HG03575 (cell line): ENCODE measurements at regions not wholly inside any gene's neighbourhood (a gene's known extent, or its start where the extent isn't known, plus 50 kb on each side); places are given as distances from the start of the nearest gene placed in this dataset.
"Not testable (repeated sequence)": the region's sequence is repeated elsewhere in the genome, so short reads cannot be mapped to it uniquely, and the experiment has no call there.

ENCODE experiments used
- ATAC-seq: cut with Tn5 transposase; IDR thresholded peaks from one replicate; pipeline ENCODE4 v1.9.1; 2021; ENCODE audit not compliant: unreplicated experiment, insufficient number of reproducible peaks, low FRiP score; ENCODE audit errors: extremely low read depth

DNA sequence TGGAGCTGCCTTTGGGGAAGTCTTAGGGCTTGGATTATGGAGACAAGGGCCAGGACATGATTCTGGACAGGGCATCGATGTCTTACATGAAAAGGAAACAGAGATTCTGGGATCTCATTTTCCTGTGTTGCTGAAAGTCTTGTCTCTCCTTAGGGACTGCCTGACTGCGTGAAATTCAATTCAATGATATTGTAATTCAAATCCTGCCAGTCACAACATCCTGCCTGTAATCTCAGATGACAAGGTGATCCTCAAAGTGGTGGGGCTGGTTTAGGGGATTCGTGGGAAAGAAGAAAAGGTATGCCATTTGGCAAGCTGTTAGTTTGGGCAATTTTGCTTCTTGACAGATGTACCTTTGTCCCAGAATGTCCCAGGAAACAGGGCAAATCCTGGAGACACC, 129.1 kb downstream of the KBTBD8 start:
- no peak for ATAC-seq

DNA sequence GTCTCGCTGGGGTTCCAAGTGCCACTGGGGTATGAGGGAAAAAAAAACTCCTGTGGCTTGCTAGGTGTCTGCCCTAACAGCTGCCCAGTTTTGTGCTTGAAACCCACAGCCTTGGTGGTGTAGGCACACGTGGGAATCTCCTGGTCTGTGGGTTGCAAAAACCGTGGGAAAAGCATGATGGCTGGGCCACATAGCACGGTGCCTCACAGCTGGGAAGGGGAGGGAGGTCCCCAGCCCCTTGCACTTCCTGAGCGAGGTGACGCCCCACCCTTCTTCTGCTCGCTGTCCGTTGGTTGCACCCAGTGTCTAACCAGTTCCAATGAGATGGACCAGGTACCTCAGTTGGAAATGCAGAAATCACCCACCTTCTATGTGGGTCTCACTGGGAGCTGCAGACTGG, 144.3 kb downstream of the KBTBD8 start:
- ATAC-seq: no peak

GRCh38 chr3:67145738-67146137, 147.6 kb downstream of the KBTBD8 start:
- no peak for ATAC-seq

DNA sequence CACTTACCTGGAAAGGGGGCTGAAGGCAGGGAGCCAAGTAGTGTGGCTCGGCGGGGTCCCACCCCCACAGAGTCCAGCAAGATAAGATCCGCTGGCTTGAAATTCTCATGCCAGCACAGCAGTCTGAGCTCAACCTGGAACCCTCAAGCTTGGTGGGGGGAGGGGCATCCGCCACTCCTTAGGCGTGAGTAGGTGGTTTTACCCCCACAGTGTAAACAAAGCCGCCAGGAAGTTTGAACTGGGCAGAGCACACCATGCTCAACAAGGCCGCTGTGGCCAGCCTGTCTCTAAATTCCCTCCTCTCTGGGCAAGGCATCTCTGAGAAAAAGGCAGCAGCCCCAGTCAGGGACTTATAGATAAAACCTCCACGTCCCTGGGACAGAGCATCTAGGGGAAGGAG, 156.3 kb downstream of the KBTBD8 start:
- ATAC-seq: no peak

GRCh38 chr3:67167481-67167880, 169.4 kb downstream of the KBTBD8 start:
- ATAC-seq: no peak

DNA sequence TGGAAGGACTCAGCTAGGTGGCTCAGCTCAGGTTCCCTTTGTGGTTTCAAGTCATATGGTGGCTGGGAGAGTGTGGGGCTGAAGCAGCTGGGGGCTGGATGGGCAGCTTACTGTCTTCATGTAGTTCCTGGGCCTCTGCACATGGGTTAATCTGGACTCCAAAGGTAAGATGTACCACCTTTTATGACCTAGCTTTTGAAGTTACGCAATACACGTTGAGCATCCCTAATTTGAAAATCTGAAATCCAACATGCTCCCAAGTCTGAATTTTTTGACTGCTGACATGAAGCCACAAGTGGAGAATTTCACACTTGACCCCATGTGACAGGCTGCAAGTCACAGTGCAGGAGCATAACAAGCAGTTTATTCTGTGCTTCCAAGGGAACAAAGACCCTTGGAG, 173.7 kb downstream of the KBTBD8 start:
- ATAC-seq: no peak

DNA sequence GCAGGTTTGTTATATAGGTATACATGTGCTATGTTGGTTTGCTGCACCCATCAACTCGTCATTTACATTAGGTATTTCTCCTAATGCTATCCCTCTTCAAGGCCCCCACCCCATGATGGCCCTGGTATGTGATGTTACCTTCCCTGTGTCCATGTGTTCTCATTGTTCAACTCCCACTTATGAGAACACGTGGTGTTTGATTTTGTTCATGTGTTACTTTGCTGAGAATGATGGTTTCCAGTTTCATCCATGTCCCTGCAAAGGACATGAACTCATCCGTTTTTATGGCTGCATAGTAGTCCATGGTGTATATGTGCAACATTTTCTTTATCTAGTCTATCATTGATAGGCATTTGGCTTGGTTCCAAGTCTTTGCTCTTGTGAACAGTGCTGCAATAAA, 175.0 kb downstream of the KBTBD8 start:
- ATAC-seq: not testable (repeated sequence)

DNA sequence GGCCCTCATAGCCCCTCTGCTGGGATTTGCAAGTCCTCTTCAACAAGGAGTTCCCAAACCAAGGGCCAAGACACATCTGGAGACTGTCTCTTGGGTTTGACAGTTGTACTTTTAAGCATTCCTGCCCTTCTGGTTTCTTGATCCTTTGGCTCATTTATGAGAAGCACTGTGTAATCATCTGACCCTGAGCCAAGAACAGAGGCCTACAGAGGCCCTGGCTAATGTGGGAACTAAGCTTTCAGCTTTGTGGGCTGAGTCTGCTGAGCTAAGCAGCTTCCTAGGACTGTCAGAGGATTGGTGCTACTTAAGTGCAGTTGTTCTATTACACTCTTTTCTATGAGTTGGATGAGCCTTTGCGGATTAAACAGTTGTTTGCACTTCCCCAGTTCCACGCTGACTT, 178.3 kb downstream of the KBTBD8 start:
- ATAC-seq: no peak

DNA sequence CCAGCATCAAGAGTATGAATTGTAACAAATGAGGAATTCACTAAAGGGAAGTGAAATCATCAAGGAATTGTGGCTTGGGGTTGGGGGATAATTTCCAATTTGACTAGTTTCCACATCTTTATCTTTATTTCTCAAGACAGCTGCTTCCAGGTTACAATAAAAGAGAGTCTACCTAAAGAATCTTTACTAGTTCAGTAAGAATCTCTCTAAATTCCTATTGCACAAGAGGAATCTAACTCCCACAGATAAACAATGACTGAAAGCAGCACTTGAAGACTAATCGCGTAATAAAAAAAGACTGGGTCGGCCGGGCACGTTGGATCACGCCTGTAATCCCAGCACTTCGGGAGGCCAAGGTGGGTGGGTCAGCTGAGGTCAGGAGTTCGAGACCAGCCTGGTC, 194.4 kb downstream of the KBTBD8 start:
- ATAC-seq: no peak

- no peak for ATAC-seq
Measured at GRCh38 chr3:67196677-67197076, 198.6 kb downstream of the KBTBD8 start.

- ATAC-seq: no peak
Measured at GRCh38 chr3:67198374-67198773, 200.3 kb downstream of the KBTBD8 start.

DNA sequence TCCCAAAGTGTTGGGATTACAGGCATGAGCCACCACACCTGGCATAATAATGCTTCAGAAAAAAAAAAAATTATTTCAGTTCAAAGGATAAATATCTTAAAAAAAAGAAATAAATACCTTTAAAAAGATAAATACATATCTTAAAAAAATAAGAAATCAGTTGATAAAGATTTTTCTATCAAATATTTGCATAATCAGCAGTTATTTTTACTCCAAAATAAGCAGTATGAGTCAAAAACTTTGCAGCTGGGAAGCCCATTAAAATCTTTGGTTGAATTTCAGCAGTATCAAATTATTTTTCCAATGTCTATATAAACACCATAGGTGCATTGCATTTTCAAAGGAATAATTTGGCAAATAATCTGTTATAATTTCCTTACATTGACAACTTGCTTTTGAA, 202.5 kb downstream of the KBTBD8 start:
- no peak for ATAC-seq

DNA sequence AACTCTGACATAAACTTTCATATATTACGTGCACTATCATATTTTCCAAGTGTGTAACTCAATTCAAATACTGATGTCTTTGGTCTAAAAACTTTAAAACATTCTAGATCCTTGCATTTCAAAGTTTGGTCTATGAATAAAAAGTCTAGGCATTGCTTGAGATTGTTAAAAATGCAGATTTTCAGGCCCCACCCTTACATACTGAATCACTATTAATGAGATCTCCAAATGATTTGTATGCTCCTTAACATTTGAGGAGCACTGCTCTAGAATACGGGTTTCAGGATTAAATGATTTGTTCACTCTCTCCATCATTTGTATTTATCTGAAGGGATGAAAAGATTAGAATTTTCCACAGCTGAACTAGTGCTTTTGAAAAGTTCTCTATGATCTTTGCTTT, 202.9 kb downstream of the KBTBD8 start:
- no peak for ATAC-seq

DNA sequence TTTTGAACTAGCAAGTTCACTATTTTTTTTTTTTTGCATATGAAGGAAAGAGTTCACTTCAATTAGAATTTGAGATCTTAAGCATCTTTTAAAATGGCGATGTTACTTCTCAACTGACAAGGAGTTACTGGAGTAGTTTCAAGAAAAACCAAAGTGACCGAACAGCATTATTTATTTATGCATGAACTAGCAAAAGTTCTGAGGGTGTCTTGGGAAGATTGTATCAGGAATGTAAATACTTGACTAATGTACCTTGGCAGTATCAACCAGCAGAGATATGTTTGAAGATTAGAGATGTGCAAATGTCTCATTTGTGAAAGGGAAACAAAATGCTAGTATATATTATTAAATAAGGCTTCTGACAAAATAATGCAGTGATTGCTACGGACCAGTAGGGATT, 203.9 kb downstream of the KBTBD8 start:
- ATAC-seq: no peak

DNA sequence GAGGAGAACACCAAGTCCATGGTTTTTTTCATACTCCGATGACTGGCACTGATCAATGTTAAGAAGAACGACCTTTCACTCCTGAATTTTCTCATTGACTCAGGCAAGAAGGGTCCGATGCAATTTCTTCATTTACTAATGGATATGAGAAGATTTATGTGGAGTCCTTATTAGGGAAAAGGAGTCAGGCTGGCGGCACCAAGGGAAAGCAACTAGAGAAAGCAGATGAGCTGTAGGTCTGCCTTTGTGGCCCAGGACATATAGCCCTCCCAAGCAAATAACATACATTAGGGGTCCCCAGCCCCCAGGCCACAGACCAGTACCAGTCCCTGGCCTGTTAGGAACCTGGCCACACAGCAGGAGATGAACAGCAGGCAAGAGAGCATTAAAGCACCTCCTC, 206.8 kb downstream of the KBTBD8 start:
- no peak for ATAC-seq

DNA sequence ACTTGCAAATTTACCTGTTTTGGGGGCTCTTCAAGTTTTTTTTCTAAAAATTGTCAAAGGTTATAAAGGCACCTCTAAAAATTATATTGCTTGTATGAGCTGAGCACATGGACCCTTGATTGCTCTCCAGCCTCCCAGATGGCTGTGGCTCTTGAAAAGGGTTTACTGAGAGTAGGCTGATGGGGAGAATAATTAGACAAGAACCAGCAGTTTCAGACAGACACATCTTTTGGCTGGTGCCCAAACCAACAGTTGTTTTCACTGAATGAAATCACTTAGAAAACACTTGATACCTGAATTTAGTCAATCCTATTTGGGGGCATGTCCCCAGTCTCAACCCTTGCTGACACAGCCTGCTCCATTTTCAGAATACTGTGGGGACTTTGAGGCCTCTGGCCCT, 217.6 kb downstream of the KBTBD8 start:
- ATAC-seq: no peak

- no peak for ATAC-seq
Measured at GRCh38 chr3:67227030-67227429, 228.9 kb downstream of the KBTBD8 start.

DNA sequence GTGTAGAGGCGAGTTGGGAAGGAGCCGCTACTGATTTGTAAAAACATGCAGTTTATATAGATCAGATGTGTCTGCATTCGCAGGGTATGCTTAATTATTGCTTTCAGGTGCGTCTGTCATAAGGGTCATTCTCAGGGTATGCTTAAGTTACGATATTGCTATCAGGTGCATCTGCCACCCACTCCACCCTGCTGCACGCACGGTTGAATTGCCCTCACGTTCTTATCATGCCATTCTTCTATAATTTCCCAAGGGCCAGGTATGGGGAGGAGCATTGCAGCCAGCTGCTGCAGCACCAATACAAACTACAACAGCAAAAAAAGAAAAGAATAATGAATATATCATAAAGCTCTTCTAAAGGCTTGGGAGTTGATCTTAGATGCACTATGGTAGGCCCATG, 230.0 kb downstream of the KBTBD8 start:
- ATAC-seq: no peak

DNA sequence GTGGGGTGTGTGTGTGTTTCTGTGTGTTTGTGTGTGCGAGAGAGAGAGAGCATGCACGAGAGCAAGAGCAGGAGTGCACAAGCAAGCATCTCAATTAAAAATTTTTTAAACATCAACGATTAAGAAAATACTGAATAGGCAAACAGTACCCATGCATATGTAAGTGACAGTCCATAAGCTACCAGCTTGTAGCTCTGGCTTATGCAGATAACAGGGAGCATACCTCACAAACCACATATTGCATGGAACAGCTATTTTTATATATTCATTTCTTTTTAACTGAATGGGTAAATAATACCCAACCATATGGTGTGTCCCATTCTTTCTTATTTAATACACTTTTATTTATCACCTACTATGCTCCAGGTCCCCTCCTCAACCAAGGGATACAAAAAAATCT, 234.5 kb downstream of the KBTBD8 start:
- ATAC-seq: no peak

DNA sequence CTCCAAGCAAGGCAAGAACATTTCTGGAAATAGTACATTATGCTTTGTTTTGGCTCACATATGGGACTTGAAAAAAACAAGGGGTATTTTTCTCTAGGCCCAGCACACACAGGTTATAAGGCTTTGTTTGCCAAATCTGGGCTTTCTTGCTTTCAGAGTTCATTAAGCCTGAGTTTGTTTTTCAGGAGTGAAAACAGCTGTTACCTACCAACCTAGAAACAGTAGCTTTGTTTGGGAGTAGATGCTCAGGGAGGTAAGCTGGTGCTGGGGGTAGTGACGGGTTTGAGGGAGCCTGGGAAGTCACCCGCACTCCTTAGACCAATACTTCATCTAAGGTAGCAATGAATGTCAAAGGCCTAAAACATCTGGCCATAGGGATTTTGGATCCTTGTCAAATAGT, 241.2 kb downstream of the KBTBD8 start:
- no peak for ATAC-seq

DNA sequence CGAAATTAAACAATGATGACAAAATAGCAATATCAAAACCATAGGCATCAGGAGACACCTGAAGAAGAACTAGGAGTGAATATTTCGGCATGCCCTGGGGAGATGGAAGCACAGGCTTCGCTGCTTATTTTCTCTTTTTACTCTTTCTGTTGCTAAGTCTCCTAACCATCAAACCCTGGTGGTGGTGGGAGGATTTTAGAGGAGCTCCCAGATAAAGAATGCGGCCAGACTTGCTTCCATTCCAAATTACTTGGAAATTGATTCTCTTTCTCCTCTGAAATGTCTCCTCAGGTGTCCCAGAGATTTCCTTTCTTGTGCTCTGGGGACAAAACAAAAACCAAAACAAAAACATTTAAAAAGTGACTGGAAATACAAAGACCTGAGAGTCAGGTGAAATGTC, 243.0 kb downstream of the KBTBD8 start:
- ATAC-seq: no peak

DNA sequence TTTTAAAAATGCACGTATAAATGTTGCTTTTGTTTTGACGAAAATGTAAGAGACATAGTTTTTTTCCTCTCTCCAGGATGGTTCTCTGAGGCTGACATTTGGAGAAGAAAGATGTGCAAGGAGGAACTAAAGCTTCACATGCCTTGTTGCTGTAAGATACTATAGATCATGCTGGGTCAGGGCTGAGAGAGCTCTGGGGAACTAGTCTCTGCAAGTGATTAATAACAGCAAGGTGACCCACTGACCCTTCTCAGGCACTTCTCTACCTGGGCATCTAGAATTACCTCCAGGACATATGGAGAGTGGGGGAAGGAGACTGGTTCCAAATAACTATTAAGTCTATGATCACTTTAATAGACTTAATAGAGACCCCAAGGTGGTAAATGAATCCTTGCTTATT, 246.0 kb downstream of the KBTBD8 start:
- ATAC-seq: no peak
